CD4-positive, alpha-beta T cell treated with Interleukin-2 at 100 ng/mL for 4 hours (primary cell): ENCODE measurements at regions not wholly inside any gene's neighbourhood (a gene's known extent, or its start where the extent isn't known, plus 50 kb on each side); places are given as distances from the start of the nearest gene placed in this dataset.
"Not testable (repeated sequence)": the region's sequence is repeated elsewhere in the genome, so short reads cannot be mapped to it uniquely, and the experiment has no call there.

Experiments
- DNase-seq: peaks from one replicate; pipeline ENCODE4 v3.0.0-alpha.2; 2020; ENCODE audit warnings: low spot score

- no peak for DNase-seq
These were observed 180.9 kb upstream of the SPTLC3 start for GRCh38 chr20:12827816-12828385.

DNA sequence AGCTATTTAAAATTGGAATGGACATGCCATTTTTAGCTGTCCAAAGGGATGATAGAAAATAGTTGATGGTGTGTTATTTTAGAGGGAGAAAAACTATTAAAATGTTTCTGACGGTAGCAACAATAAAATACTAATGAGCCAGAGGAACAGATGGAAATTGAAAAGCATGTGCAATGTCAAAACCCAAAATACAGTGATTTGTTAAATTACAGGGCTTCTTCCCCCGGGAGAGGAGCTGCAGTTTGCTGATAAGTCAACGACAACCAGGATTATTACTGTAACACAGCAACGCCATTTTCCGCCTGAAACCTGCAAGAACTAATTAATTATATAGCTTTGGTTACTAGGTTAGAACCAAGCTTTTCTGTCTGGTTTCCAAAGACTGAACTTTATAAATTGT lies 179.6 kb upstream of the SPTLC3 start:
- no peak for DNase-seq

DNA sequence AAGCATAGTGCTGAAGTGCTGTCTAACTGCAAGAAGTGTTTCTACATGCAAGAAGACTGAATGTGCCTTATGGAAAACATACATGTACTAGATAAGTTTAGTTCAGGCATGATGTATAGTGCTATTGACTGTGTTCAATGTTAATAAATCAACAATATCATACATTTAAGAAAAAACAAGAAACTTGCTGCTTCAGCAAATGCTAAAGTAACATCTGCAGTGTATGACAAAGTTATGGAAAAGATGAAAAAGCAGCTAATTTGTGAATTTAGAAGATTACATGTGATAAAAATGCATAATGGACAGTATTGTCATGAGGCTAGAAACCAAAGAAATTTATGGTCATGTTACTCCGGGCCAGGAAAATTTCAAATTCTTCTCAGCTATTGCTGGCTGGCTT lies 174.9 kb upstream of the SPTLC3 start:
- no peak for DNase-seq

GRCh38 chr20:12835999-12836398 lies 172.8 kb upstream of the SPTLC3 start:
- no peak for DNase-seq

GRCh38 chr20:12837646-12838045 lies 171.1 kb upstream of the SPTLC3 start:
- no peak for DNase-seq

GRCh38 chr20:12838261-12838866 lies 170.4 kb upstream of the SPTLC3 start:
- DNase-seq, result no peak

- no peak for DNase-seq
These were observed 160.9 kb upstream of the SPTLC3 start for GRCh38 chr20:12847872-12848271.

DNA sequence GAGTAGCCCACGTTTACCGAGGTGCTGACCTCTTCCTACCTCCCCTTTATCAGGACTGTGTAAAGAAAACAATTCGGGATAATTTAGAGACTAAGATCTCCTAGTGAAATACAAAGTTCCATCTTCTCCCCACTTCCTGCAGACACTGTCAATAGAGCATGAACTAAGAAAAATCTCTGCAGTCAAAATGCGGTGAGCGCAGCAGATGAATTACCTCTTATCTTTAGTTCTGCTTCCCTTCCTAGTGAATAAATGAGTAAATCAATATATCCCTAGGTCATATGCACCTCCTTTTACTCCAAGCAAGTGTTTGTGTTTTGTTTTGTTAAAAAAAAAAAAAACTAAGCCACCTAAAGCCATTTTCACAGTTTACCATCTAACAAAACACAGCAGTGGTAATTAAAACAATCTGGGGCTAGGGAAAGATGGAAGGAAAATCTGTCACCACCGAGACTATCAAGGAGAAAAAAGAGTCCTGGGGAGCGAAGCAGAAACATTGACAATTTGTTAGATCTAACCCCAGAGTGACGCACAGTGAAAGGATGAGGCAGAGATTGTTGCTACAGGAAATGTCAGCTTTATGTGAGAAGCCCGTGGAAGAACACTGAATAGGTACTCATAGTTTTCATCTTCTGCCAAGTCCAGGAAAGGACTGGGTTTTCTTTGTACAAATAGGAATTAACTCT lies 159.4 kb upstream of the SPTLC3 start:
- no peak for DNase-seq

DNA sequence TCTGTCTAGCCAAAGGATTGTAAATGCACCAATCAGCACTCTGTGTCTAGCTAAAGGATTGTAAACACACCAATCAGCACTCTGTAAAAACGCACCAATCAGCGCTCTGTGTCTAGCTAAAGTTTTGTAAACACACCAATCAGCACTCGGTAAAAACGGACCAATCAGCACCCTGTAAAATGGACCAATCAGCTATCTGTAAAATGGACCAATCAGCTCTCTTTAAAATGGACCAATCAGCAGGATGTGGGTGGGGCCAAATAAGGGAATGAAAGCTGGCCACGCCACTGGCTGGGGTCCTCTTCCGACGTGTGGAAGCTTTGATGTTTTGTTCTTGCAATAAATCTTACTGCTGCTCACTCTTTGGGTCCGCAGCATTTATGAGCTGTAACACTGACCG lies 151.1 kb upstream of the SPTLC3 start:
- DNase-seq, result not testable (repeated sequence)

GRCh38 chr20:12860619-12861247 lies 148.0 kb upstream of the SPTLC3 start:
- DNase-seq, result no peak

- no peak for DNase-seq
These were observed 139.1 kb upstream of the SPTLC3 start for GRCh38 chr20:12869669-12870068.

DNA sequence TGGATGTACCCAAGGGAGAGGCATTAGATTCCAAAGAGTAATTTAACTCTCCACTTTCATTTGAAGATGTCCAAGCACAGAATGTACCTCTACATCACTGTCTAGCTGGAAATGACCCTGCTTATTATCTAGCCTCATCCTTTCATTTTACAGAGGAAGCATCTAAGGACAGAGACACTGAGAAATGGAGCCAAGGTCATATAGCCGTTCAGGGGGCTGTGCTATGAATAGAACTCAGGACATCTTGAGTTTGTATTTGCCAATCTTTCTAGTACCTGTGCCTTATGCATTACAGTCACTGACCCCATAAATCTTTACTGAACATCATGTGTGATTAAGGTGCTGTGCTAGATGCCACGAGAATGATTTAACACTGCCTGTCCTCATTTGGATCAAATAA lies 138.2 kb upstream of the SPTLC3 start:
- no peak for DNase-seq

DNA sequence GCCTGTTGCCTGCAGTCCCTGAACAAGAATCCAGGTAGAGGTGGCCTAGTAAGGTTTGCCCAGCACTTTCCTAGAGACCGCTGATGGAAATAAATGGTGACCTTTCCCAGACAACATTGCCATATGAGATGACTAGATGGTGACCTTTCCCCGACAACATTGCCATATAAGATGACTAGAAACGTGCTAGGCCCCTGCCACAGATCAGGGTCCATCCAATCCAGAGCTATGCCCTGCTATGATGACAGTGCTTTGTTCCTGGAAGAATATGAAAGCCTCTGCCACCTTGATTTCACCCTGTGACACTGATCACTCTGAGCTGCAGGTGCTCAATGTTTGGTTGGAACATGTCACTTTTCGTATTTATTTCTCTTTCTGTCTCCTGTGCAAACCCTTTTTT lies 133.8 kb upstream of the SPTLC3 start:
- DNase-seq, result no peak

- DNase-seq, result no peak
These were observed 133.3 kb upstream of the SPTLC3 start for GRCh38 chr20:12875510-12875909.

DNA sequence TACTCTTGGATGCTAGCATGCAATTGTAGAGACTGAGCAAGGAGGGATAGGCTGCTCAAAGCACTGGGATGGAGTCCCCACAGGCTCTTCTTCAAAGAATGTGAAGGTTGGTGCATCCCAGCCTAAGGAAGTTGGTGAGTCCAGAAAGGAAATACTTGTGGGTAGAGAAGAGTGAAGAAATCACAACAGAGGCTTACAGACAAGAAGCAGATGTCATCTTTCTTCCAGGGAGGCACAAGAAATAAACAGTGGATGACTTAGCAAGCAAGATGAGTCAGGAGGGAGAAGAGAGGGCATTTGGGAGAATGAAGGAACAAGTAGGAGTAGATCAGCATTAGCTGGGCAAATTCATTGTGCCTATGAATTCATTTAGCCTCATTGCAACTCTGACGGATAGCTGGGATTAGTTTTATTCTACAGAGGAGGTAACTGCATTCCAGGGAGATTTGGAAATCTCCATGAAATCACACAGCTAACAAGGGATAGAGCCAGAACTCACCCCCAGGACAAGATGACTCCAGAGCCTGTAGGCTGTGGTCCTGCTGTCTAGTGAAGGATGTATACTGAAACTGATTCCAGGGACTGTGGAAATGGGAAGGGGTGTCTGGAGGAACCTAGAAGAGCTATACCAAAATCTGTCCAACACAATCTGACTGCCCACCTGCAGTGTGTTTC lies 125.8 kb upstream of the SPTLC3 start:
- DNase-seq, result no peak

DNA sequence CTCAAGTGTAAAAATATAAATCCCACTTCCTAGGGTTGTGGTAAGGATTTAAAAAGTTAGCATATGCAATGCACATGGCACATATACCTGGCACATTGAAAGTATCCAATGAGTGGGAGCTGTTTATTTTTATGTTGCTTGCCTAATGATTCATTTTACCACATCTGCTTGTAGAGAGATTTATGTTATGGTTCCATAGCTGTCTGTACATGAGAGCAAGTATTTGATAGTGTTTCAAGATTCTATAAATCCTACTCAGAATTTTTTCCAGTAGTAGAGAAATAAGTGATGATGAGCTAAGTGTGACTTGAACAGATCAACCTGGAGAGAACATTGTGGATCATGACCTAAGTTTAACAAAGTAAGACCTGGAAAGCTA lies 125.3 kb upstream of the SPTLC3 start:
- no peak for DNase-seq

GRCh38 chr20:12886618-12887363 lies 122.0 kb upstream of the SPTLC3 start:
- no peak for DNase-seq

DNA sequence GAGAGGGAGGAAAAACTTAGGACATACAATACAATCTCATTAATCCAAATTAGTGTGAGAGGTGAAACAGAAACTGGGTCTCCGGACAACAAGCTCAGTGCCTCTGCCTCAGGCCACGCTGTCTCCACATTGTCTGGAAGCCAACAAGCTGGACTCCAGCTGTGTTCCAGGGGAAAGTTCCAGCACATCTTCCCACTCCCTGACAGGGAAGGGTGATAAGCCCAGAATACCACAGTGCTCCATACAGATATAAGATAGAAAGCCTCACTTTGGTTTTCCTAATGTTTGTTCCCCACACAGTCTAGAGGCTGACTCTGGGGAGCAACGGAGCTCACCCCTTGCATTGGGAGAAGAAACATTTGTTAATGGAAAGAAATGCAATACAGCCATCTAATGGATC lies 117.1 kb upstream of the SPTLC3 start:
- no peak for DNase-seq

DNA sequence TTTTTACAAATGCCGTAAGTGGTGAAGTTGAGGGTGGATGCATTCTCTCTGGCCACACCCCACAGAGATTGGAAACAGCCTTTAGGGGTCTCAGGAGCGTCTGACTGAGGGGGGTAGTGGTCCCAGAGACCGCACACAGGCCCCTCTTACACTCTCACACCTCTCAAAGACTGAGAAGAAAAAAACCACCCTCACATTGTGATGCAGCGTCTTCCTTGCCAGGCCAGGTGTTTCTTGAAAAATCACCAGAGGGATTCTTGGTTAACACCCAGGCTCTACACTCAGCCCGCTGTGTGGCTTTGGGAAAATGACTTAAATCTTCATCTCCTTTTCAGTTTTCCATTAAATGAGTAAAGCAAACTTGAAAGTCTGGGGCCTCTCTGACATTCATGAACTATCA lies 115.8 kb upstream of the SPTLC3 start:
- DNase-seq, result no peak

DNA sequence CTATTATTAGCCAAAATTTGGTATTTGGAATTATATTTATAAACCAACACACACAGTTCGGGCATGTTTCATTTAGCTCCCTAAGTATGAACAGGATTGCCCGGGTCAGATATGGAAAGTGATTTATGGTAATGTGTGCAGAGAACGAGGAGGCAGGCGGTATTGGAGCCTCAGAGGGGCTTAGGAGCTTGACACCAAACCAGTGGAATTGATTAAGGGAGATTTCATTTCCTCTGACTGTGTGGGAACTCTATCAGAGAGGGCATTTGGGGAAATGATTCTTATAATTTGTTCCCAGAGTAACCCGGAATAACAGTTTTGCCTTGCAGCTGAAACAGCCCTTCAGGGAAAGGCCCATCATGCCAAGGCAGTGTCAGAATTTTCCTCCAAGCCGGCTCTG lies 115.1 kb upstream of the SPTLC3 start:
- DNase-seq, result no peak

DNA sequence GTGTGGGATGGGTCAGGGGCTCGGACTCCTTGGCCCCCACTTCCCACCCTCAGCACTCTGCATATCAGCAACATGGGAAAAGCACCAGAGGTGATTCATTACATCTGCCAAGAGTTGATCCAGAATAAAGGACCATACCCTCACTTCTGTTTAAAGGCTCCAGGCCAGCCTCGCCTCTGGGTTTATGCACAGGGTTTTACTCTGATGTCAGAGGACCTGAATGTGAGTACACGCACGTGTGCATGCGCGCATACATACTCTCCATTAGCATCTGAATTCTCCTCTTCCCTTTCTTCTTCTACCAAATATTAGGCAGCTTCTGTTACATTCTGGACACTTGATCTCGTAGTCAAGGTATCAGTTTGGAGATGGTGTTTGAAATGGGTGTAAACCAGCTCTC lies 114.7 kb upstream of the SPTLC3 start:
- no peak for DNase-seq

GRCh38 chr20:12896180-12896579 lies 112.6 kb upstream of the SPTLC3 start:
- DNase-seq, result no peak
